Smooth muscle cell (in vitro differentiated cells): ENCODE measurements at regions not wholly inside any gene's neighbourhood (a gene's known extent, or its start where the extent isn't known, plus 50 kb on each side); places are given as distances from the start of the nearest gene placed in this dataset.

Source experiments
- DNase-seq: peaks from one replicate; lab custom pipeline; 2025; ENCODE audit not compliant: unreplicated experiment; lab: John Stamatoyannopoulos, UW
- H2AFZ ChIP-seq: fragments of 200-600 bp; sonication (generic); 2 replicates; pipeline ENCODE4 v1.6.0; 2016; ENCODE audit warnings: antibody characterized with exemption, low read depth, mild to moderate bottlenecking
- H3F3A ChIP-seq: fragments of 200-600 bp; sonication (generic); 2 replicates; pipeline ENCODE4 v1.6.0; 2017; ENCODE audit warnings: antibody characterized with exemption, low read depth
- H3K27ac ChIP-seq: fragments of 200-600 bp; sonication (generic); 2 replicates; pipeline ENCODE4 v1.5.1; 2016; ENCODE audit warnings: low read depth, mild to moderate bottlenecking
- H3K27me3 ChIP-seq: fragments of 200-600 bp; sonication (generic); 2 replicates; pipeline ENCODE4 v1.6.1; 2016; ENCODE audit warnings: low read depth, mild to moderate bottlenecking
- H3K36me3 ChIP-seq: fragments of 200-600 bp; sonication (generic); 2 replicates; pipeline ENCODE4 v1.5.1; 2016; ENCODE audit warnings: low read depth
- H3K4me1 ChIP-seq: fragments of 200-600 bp; sonication (generic); 2 replicates; pipeline ENCODE4 v1.5.1; 2016; ENCODE audit warnings: low read depth
- H3K4me2 ChIP-seq: fragments of 200-600 bp; sonication (generic); 2 replicates; pipeline ENCODE4 v1.6.0; 2016; ENCODE audit warnings: mild to moderate bottlenecking
- H3K4me3 ChIP-seq: fragments of 200-600 bp; sonication (generic); 2 replicates; pipeline ENCODE4 v1.5.1; 2016; ENCODE audit warnings: mild to moderate bottlenecking
- H3K79me2 ChIP-seq: fragments of 200-600 bp; sonication (generic); 2 replicates; pipeline ENCODE4 v1.6.0; 2016; ENCODE audit warnings: low read depth, mild to moderate bottlenecking
- H3K9ac ChIP-seq: fragments of 200-600 bp; sonication (generic); 2 replicates; pipeline ENCODE4 v1.6.0; 2016; ENCODE audit warnings: low read depth
- H3K9me3 ChIP-seq: fragments of 200-600 bp; sonication (generic); replicated peaks from 2 replicates; pipeline ENCODE4 v1.5.1; 2016; ENCODE audit warnings: low read depth
- H4K20me1 ChIP-seq: fragments of 200-600 bp; sonication (generic); 2 replicates; pipeline ENCODE4 v1.6.0; 2016; ENCODE audit warnings: low read depth
- WGBS: methylation state at CpG from one replicate; pipeline ENCODE4 v1.1.7; 2016; ENCODE audit warnings: low lambda C conversion rate; 5-methylcytosine and 5-hydroxymethylcytosine counted together
- TF ChIP-seq, protein P1 (sequence below): fragments of 200-600 bp; sonication (generic); IDR thresholded peaks from 2 replicates; pipeline ENCODE4 v1.5.1; 2017; ENCODE audit warnings: borderline replicate concordance, mild to moderate bottlenecking, antibody characterized with exemption; ENCODE audit not compliant: insufficient read depth, poor library complexity, severe bottlenecking

DNA sequence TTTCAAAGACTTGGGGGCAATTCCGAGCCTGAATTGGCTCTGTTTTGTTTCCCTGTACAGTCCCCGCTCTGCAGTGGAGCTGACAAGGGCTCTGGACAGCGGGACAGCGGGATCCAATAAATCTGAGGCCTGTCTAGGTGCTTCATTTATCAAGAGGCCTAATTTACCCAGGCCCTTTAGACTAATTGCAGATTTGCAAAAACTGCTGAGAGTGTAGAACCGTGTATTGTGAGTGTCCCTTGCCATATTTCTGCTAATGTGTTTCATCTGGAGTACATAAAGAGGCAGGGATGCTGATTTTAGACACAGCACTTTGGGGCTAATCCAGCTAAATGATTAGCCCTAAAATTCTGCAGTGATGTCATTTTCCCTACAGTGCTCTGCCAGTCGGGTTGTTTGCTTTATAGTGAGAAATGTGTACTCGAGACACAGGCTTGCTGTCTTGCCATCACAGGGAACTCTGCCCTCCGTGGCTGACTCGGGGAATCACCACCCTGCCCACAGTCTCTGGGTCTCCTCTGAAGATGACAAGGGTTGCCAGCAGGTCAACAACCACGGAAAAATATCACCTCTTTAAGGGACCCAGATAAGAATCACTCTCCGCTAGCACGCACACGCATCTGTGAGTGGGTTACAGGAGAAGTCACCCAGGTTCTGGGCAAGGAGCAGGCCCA is 592.0 kb downstream of the BNC2 start:
- Histone ChIP-seq H2AFZ (no peak overlapping the region), H3K79me2 (no peaks in the 10 kb centered on the region), H3K4me2 (no peak overlapping the region), H3K4me3 (no peak overlapping the region), H3F3A (no peaks in the 10 kb centered on the region), H3K27me3 (no peaks in the 10 kb centered on the region), H4K20me1 (no peaks in the 10 kb centered on the region), H3K27ac (no peak overlapping the region), H3K9me3 (no peaks in the 10 kb centered on the region), H3K36me3 (no peaks in the 10 kb centered on the region), H3K4me1 (no peaks in the 10 kb centered on the region), H3K9ac (no peak overlapping the region)
- no peak for DNase-seq
- TF ChIP-seq, protein P1, sequence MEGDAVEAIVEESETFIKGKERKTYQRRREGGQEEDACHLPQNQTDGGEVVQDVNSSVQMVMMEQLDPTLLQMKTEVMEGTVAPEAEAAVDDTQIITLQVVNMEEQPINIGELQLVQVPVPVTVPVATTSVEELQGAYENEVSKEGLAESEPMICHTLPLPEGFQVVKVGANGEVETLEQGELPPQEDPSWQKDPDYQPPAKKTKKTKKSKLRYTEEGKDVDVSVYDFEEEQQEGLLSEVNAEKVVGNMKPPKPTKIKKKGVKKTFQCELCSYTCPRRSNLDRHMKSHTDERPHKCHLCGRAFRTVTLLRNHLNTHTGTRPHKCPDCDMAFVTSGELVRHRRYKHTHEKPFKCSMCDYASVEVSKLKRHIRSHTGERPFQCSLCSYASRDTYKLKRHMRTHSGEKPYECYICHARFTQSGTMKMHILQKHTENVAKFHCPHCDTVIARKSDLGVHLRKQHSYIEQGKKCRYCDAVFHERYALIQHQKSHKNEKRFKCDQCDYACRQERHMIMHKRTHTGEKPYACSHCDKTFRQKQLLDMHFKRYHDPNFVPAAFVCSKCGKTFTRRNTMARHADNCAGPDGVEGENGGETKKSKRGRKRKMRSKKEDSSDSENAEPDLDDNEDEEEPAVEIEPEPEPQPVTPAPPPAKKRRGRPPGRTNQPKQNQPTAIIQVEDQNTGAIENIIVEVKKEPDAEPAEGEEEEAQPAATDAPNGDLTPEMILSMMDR, result no peak
- 52% methylated on average over 13 of the region's 13 CpGs for WGBS

DNA sequence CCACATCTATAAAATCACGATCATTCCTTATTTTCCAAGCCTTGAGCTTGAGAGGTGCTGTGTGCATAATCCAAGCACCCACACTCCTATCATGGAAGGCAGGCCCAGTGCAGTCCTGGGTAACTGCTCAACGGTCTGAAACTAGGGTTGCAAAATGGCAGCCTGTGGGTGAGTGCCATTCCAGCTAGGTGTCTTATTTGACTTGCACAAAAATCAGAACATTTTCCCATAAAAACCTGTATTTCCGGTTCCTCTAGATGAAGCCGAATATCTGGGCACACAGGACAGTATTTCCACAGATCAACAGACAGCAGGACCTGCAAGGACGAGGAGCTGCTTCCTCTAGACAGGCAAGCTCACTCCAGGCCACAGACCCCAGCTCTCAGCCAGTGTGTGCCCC is 588.8 kb downstream of the BNC2 start:
- Histone ChIP-seq H4K20me1 (no peaks in the 10 kb centered on the region), H3K9me3 (no peaks in the 10 kb centered on the region), H3F3A (no peaks in the 10 kb centered on the region), H3K27me3 (no peaks in the 10 kb centered on the region), H3K9ac (no peak overlapping the region), H3K4me2 (no peak overlapping the region), H3K27ac (no peak overlapping the region), H2AFZ (no peak overlapping the region), H3K4me3 (no peak overlapping the region), H3K4me1 (no peaks in the 10 kb centered on the region), H3K79me2 (no peaks in the 10 kb centered on the region), H3K36me3 (no peaks in the 10 kb centered on the region)
- TF ChIP-seq, protein P1, result no peak
- DNase-seq, result no peak
- 80% methylated on average over 5 of the region's 5 CpGs for WGBS

DNA sequence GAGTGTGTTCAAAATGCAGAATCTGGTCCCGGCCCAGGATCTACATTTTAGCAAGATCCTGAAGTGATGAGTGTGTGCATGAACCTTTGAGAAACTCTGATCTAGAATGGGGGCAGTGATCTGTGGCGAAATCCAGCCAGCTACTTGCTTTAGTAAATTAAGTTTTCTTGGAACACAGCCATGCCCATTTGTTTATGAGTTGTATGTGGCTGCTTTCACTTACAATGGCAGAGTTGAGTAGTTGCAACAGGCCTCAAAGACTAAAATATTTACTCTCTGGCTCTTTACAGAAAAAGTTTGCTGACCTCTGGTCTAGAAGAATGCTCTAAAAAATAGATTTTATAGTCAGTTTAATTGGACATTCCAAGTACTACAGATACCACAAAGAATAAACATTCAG is 588.3 kb downstream of the BNC2 start:
- no peak for DNase-seq
- Histone ChIP-seq H2AFZ (no peak overlapping the region), H3K4me1 (no peaks in the 10 kb centered on the region), H3K4me2 (no peak overlapping the region), H3K36me3 (no peaks in the 10 kb centered on the region), H4K20me1 (no peaks in the 10 kb centered on the region), H3K9ac (no peak overlapping the region), H3F3A (no peaks in the 10 kb centered on the region), H3K9me3 (no peaks in the 10 kb centered on the region), H3K79me2 (no peaks in the 10 kb centered on the region), H3K27ac (no peak overlapping the region), H3K27me3 (no peaks in the 10 kb centered on the region), H3K4me3 (no peak overlapping the region)
- TF ChIP-seq, protein P1, result no peak
- 54% methylated on average over 2 of the region's 2 CpGs for WGBS

DNA sequence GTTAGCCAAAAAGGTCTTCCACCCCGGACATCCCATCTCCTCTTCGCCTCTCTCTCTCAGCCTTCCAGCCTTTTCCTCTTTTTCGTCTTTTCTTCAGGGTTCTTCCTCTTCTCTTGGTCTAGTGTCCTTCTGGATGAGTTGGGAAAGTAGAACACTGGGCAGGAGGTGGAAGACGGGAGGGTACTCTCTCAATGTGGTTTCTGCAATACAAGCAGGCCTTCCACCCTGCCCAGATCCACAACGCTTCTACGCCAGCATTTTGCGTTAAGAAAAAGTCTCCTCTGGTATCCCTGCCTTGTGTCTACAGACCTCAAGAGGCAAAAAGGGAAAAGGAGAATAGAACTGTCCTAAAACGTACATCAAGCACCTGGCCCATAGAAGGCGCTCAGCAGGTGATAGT is 587.8 kb downstream of the BNC2 start:
- TF ChIP-seq, protein P1, result no peak
- no peak overlapping the region for H3K4me2 ChIP-seq
- no peaks in the 10 kb centered on the region for H3F3A ChIP-seq
- no peak overlapping the region for H2AFZ ChIP-seq
- no peak overlapping the region for H3K4me3 ChIP-seq
- no peaks in the 10 kb centered on the region for H3K79me2 ChIP-seq
- H3K36me3 ChIP-seq, result no peaks in the 10 kb centered on the region
- H3K4me1 ChIP-seq, result no peaks in the 10 kb centered on the region
- no peaks in the 10 kb centered on the region for H4K20me1 ChIP-seq
- H3K9me3 ChIP-seq, result no peaks in the 10 kb centered on the region
- 84% methylated on average over 9 of the region's 9 CpGs for WGBS
- H3K27me3 ChIP-seq, result no peaks in the 10 kb centered on the region
- H3K27ac ChIP-seq, result no peak overlapping the region
- H3K9ac ChIP-seq, result no peak overlapping the region
- no peak for DNase-seq
